ENCODE measurements at regions not wholly inside any gene's neighbourhood (a gene's known extent, or its start where the extent isn't known, plus 50 kb on each side); places are given as distances from the start of the nearest gene placed in this dataset.

GRCh38 chr18:34957864-34958259 lies 83.4 kb upstream of the MAPRE2 start:
- no peak for TF ChIP-seq CTCF (conservative IDR thresholded peaks at IDR 0.05; ENCODE audit: low read length)
- no peak for TF ChIP-seq EZH2phosphoT487 (IDR thresholded peaks at IDR 0.05; ENCODE audit: borderline replicate concordance, low read depth, low read length)
